ENCODE measurements at regions not wholly inside any gene's neighbourhood (a gene's known extent, or its start where the extent isn't known, plus 50 kb on each side); places are given as distances from the start of the nearest gene placed in this dataset.

GRCh38 chr7:81075150-81075549, 156.3 kb upstream of the SEMA3C start (continued):
- TF ChIP-seq CTCF (IDR thresholded peaks at IDR 0.05) (no peak), KDM1A (IDR thresholded peaks at IDR 0.05; ENCODE audit: low read depth) (no peak), RARB (CRISPR knock-in tag; IDR thresholded peaks at IDR 0.05) (no peak), BCL3 (IDR thresholded peaks at IDR 0.05) (no peak), ZSCAN20 (CRISPR knock-in tag; IDR thresholded peaks at IDR 0.05) (no peak), EP300 (IDR thresholded peaks at IDR 0.05) (no peak), USF2 (IDR thresholded peaks at IDR 0.05) (no peak), ESRRA (IDR thresholded peaks at IDR 0.05; ENCODE audit: borderline replicate concordance, low read length) (no peak), E2F6 (IDR thresholded peaks at IDR 0.05; ENCODE audit: borderline replicate concordance, low read depth) (no peak), CBX2 (IDR thresholded peaks at IDR 0.05; ENCODE audit: borderline replicate concordance, low read depth) (no peak), MAZ (IDR thresholded peaks at IDR 0.05; ENCODE audit: borderline replicate concordance, low read depth, low read length) (no peak), HOXB5 (CRISPR knock-in tag; IDR thresholded peaks at IDR 0.05) (no peak), FOSB (CRISPR knock-in tag; IDR thresholded peaks at IDR 0.05) (no peak)

GRCh38 chr7:81074406-81074805, 155.6 kb upstream of the SEMA3C start:
- 78% methylated on average over 3 of the region's 3 CpGs for WGBS (ENCODE audit: missing lambda C conversion rate)
- Histone ChIP-seq H3K4me1 (no peaks in the 10 kb centered on the region), H3K4me2 (no peak overlapping the region), H3K27ac (no peak overlapping the region), H3K9me3 (peaks cover 6% of the 10 kb centered on the region; the same call in 1 of the 3 replicates), H3K4me3 (no peak overlapping the region)
- ChIA-PET POLR2A (no interaction called here), CTCF (no interaction called here)
- ATAC-seq, result no peak
- TF ChIP-seq EP300 (IDR thresholded peaks at IDR 0.05) (no peak), JUNB (IDR thresholded peaks at IDR 0.05) (no peak), HEYL (CRISPR knock-in tag; IDR thresholded peaks at IDR 0.05) (no peak), RNF2 (IDR thresholded peaks at IDR 0.05; ENCODE audit: borderline replicate concordance, low read depth) (no peak), BHLHE40 (IDR thresholded peaks at IDR 0.05; ENCODE audit: low read depth, low read length) (no peak), JUN (IDR thresholded peaks at IDR 0.05) (no peak), E2F6 (IDR thresholded peaks at IDR 0.05; ENCODE audit: borderline replicate concordance, low read depth) (no peak)
- no peak for DNase-seq (ENCODE audit: low read depth in 1 of 2, low spot score in 1 of 2)
- no peak for FAIRE-seq

GRCh38 chr7:81073931-81074251, 155.0 kb upstream of the SEMA3C start:
- 42% methylated on average over 1 of the region's 1 CpG for WGBS (ENCODE audit: missing lambda C conversion rate)
- CTCF ChIA-PET, result no interaction called here
- FAIRE-seq (peak; percentile 59), ATAC-seq (no peak), DNase-seq (ENCODE audit: low read depth in 1 of 2, low spot score in 1 of 2) (no peak)
- Histone ChIP-seq H3K9me3 (peaks cover 6% of the 10 kb centered on the region; the same call in 1 of the 3 replicates), H3K27ac (no peak overlapping the region), H3K4me3 (no peak overlapping the region), H3K4me1 (no peaks in the 10 kb centered on the region), H3K4me2 (no peak overlapping the region)
- POLR2A ChIA-PET, result no interaction called here
- TF ChIP-seq CBX8 (IDR thresholded peaks at IDR 0.05) (no peak), BCL3 (IDR thresholded peaks at IDR 0.05) (no peak), CBX2 (IDR thresholded peaks at IDR 0.05; ENCODE audit: borderline replicate concordance, low read depth) (no peak), RAD21 (conservative IDR thresholded peaks at IDR 0.05 in 1 of 2, IDR thresholded peaks at IDR 0.05 in 1 of 2) (no peak), ZNF302 (CRISPR knock-in tag; IDR thresholded peaks at IDR 0.05) (no peak), REST (IDR thresholded peaks at IDR 0.05) (no peak), SMC3 (IDR thresholded peaks at IDR 0.05) (no peak), ATOH8 (CRISPR knock-in tag; IDR thresholded peaks at IDR 0.05; ENCODE audit: low read depth) (no peak), TP53 (CRISPR knock-in tag; IDR thresholded peaks at IDR 0.05) (no peak), MAZ (IDR thresholded peaks at IDR 0.05; ENCODE audit: borderline replicate concordance, low read depth, low read length) (no peak)
